GM13976 (cell line): ENCODE measurements at regions not wholly inside any gene's neighbourhood (a gene's known extent, or its start where the extent isn't known, plus 50 kb on each side); places are given as distances from the start of the nearest gene placed in this dataset.
"Not testable (repeated sequence)": the region's sequence is repeated elsewhere in the genome, so short reads cannot be mapped to it uniquely, and the experiment has no call there.

Source experiments
- DNase-seq: peaks from one replicate; pipeline ENCODE4 v3.0.0; 2012; ENCODE audit warnings: low spot score
- CTCF ChIP-seq: IDR thresholded peaks from 2 replicates; pipeline ENCODE4 v1.5.1; 2012; ENCODE audit warnings: borderline replicate concordance, mild to moderate bottlenecking; ENCODE audit not compliant: insufficient read depth; ENCODE audit errors: extremely low read depth, missing control alignments, control extremely low read depth
- in situ Hi-C: fragments of 300-500 bp; cut with MboI; formaldehyde crosslinking; loops from one replicate; pipeline ENCODE4 v1.12.0; 2022; ENCODE audit warnings: low sequenced_read_pairs, mixed read lengths, inconsistent platforms; ENCODE audit not compliant: unreplicated experiment

- DNase-seq, result no peak
- in situ Hi-C loops, result no loop called here
- no peak for TF ChIP-seq CTCF
These were observed 385.8 kb upstream of the MAF start for GRCh38 chr16:79986352-79986751.

- no peak for DNase-seq
- in situ Hi-C loops, result no loop called here
- no peak for TF ChIP-seq CTCF
These were observed 385.1 kb upstream of the MAF start for GRCh38 chr16:79985606-79986005.

GRCh38 chr16:79984149-79984548, 383.6 kb upstream of the MAF start:
- DNase-seq, in situ Hi-C loops: not testable (repeated sequence)

GRCh38 chr16:79982862-79983261, 382.3 kb upstream of the MAF start:
- in situ Hi-C loops, result no loop called here
- no peak for TF ChIP-seq CTCF
- DNase-seq, result no peak

GRCh38 chr16:79982361-79982760, 381.8 kb upstream of the MAF start:
- DNase-seq, result no peak
- TF ChIP-seq CTCF, result no peak
- in situ Hi-C loops, result no loop called here

- no peak for DNase-seq
- no peak for TF ChIP-seq CTCF
- in situ Hi-C loops, result no loop called here
These were observed 381.3 kb upstream of the MAF start for GRCh38 chr16:79981814-79982213.

- in situ Hi-C loops, result no loop called here
- DNase-seq, result no peak
These were observed 380.3 kb upstream of the MAF start for GRCh38 chr16:79980650-79981521.

More at GRCh38 chr16:79980650-79981521, 380.3 kb upstream of the MAF start:
- TF ChIP-seq CTCF, result no peak
